NB4 (cell line): ENCODE measurements at regions not wholly inside any gene's neighbourhood (a gene's known extent, or its start where the extent isn't known, plus 50 kb on each side); places are given as distances from the start of the nearest gene placed in this dataset.

ENCODE experiments used
- DNase-seq: peaks from one replicate; pipeline ENCODE4 v3.0.0; 2010; ENCODE audit warnings: low read depth
- H3K4me3 ChIP-seq: one replicate; pipeline ENCODE4 v1.5.1; 2011; ENCODE audit warnings: mild to moderate bottlenecking, low read depth, low read length, moderate library complexity
- MYC ChIP-seq: IDR thresholded peaks from 2 replicates; pipeline ENCODE4 v1.6.1; 2011; ENCODE audit warnings: low read depth, low read length
- POLR2A ChIP-seq: IDR thresholded peaks from 2 replicates; pipeline ENCODE4 v1.6.1; 2011; ENCODE audit warnings: mild to moderate bottlenecking; ENCODE audit not compliant: insufficient read length; ENCODE audit errors: extremely low read depth
- TF ChIP-seq, protein P1 (sequence below): IDR thresholded peaks from 2 replicates; pipeline ENCODE4 v1.6.1; 2011; ENCODE audit warnings: low read depth, low read length
- TF ChIP-seq, protein P2 (sequence below): IDR thresholded peaks from one replicate; pipeline ENCODE4 v1.5.1; 2012; ENCODE audit warnings: low read depth, low read length

DNA sequence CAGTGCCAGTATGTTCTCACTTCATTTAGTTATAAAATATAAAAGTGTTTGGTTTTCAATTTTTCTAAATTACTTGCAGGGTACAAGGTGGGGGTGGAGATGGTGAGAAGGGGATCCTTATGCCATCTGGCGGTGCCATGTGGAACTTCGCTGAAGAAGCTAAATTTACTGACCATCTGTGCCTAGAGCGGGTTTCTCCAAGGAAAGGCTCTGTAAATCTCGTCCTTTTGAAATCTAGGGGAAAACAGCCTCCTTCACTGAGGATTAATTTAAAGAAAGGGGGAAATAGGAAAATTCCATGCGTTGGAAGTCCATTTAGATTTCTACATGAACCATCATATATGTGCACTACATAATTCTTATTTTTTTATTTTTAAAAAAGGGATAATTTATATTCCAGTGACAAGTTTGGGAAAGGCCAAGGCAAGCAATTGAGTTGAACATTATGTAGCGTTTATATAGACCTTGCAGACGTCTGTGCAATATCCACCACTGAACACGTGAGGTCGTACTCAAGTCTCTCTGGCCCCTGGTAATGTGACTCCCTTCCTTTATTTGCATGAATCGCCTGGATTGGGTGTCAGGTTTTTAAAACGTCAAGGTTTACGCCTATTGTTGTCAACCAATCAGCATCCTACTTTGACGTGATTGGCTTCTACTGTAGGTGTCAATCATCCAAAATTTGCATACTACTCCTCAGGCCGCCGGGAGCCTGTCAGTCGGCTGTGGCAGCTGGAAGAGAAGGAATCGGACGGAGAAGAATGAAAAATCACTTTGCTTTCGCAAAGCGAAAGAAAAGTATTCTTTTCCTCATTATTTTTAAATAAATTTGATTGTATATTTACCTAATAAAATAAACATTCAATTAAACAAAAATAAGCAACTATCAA lies 297.1 kb upstream of the NFE2L3 start:
- peak overlapping the region; percentile 90 for H3K4me3 ChIP-seq
- DNase-seq = peak; percentile 100
- TF ChIP-seq, protein P1, sequence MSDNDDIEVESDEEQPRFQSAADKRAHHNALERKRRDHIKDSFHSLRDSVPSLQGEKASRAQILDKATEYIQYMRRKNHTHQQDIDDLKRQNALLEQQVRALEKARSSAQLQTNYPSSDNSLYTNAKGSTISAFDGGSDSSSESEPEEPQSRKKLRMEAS = peak; percentile 88
- TF ChIP-seq POLR2A (peak; percentile 92), MYC (peak; percentile 58; the same call in 1 of the 2 replicates)
- TF ChIP-seq, protein P2, sequence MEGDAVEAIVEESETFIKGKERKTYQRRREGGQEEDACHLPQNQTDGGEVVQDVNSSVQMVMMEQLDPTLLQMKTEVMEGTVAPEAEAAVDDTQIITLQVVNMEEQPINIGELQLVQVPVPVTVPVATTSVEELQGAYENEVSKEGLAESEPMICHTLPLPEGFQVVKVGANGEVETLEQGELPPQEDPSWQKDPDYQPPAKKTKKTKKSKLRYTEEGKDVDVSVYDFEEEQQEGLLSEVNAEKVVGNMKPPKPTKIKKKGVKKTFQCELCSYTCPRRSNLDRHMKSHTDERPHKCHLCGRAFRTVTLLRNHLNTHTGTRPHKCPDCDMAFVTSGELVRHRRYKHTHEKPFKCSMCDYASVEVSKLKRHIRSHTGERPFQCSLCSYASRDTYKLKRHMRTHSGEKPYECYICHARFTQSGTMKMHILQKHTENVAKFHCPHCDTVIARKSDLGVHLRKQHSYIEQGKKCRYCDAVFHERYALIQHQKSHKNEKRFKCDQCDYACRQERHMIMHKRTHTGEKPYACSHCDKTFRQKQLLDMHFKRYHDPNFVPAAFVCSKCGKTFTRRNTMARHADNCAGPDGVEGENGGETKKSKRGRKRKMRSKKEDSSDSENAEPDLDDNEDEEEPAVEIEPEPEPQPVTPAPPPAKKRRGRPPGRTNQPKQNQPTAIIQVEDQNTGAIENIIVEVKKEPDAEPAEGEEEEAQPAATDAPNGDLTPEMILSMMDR = peak; percentile 85

DNA sequence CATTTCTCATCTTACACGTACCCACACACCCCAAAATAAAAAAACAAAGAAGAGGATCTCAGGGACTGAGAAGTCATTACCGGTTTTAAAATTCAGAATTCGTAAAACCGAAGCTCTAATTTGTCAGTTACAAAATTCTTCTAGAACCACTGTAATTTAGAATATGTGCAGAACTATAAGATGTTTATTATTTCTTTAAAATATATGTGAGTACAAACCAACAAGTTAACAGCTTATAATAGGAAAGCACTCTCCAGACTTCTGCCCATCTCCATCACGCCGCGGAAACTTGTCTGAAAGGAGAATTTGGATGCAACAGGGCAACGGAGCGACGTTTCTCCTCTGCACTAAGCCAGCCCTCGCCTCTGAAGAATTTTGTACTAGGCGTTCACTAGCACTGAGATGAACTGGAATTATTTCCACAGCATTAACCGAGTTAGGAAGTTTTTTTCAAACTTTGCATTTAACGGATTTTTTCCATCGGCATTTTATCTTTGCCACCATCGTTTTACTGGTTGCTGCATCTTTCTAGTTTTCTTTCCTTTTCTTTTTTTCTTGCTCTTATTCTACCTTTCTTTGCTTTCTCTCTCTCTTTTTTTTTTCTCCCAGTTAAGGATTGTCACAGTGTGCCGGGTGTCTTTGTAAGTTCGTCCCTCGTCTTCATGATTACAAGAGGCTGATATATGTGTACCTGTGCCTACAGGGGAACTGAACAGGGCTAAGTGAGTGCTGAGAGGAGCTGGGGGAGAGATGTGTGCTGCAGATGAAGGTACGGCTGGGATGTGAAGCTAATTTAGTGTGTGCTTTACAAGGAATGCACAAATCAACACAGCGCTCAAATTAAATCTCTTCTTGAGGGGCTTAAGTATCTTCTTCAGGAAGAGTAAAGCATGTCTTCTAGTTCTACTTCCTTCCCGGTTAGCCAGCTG lies 295.9 kb upstream of the NFE2L3 start:
- DNase-seq = peak; percentile 74
- no peak for TF ChIP-seq MYC
- TF ChIP-seq, protein P1 = peak; percentile 25; the same call in 1 of the 2 replicates
- TF ChIP-seq, protein P2 = no peak
- H3K4me3 ChIP-seq = peak overlapping the region; percentile 90

DNA sequence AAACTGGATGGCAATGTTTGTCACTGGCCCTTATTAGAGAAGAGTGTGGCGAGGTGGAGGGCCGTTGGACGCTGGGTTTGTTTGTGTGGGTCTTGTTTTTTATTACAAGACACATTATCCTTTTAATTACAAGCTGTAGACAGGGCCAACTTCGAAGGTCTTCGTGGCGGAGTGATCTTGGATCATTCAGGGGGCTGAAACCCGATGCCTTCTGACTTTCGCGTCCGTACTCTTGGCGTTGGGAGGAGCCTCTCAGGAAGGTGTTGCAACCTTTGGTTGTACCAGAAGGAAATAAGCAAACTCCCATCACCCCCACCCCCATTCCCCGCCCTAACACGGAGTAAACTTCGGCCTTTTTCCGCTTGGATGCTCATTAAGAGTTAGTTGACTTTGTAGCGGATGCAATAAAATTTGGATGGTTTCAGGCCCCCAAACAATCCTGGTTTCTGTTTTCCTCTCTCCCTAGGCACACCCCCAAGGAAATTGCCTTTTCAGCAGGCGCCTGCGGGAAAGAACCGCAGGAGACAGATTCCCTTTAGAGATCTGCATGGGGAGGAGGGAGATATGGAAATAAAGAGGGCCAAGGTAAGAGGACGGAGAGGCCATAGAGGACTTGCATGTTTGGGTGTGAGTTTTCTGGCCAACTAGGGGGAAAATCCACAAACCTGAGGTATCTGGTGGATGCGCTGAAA lies 294.5 kb upstream of the NFE2L3 start:
- TF ChIP-seq, protein P1 = no peak
- TF ChIP-seq POLR2A = peak; percentile 9
- H3K4me3 ChIP-seq = peak overlapping the region; percentile 73
- peak; percentile 96 for DNase-seq

DNA sequence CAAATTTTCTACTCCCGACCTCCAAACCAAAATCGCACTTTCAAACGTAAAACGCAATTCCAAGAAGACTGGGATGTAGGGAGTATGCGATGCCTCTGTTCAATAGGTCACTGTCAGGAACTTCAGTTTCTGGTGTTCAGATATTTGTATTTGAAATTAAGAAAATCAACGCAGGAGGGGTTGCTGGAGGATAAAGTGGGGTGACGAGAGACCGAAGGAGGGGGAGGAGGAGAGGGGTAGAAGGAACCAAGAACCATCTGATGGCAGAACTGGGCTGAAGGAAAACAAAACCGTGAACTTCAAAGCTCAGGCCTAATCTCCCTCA lies 293.8 kb upstream of the NFE2L3 start:
- TF ChIP-seq MYC = no peak
- TF ChIP-seq, protein P1 = no peak
- TF ChIP-seq, protein P2 = no peak
- TF ChIP-seq POLR2A = no peak
- DNase-seq = no peak
- H3K4me3 ChIP-seq = peak overlapping the region; percentile 73

DNA sequence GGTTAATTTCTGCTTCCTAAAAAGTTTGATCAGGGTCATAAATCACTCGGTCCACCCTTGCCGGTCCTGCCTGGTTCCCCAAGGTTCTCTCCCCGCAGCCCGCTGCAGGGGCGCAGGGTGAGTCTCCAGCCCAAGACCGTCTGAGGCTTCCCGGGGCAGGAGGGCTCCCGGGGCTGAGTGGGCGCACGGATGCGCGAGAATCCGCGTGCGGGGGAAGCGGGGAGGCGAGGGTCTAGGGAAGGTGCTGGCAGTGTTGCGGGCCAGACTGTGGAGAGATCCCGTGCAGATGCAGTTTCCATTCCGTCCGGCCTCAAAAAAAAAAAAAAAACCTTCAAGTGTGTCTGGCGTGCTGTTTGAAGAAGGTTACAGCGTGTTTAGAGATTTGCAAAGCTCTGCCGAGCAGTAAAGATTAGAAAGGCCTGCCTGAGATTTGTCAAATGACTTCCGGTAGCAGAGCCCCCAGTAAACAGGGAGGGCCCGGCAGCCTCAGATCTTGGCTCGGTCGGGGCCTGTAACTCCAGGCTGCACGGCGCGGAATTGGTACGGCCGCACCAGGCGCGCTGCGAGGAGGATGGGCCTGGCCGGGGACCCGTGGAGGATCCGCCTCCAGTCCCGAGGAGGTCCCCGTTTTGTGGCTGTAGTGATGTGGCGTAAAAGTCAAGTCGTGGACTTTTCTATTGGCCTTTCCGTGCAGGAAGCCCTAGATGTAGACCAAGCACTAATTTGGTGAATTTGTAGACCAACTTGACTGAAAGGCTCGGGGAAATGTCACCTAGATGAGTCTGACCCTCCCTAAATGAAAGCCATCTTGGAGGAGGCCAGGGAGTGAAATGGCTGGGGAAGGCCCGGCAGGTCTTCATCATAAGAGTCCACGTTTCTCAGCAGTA lies 293.2 kb upstream of the NFE2L3 start:
- TF ChIP-seq POLR2A (no peak), MYC (no peak)
- TF ChIP-seq, protein P1 = no peak
- TF ChIP-seq, protein P2 = no peak
- peak; percentile 11 for DNase-seq
- no peak overlapping the region for H3K4me3 ChIP-seq
